HG03439 (cell line): ENCODE measurements at regions not wholly inside any gene's neighbourhood (a gene's known extent, or its start where the extent isn't known, plus 50 kb on each side); places are given as distances from the start of the nearest gene placed in this dataset.
A peak's percentile ranks its signal among the peaks of the same experiment; 100 is the strongest.
"Not testable (repeated sequence)": the region's sequence is repeated elsewhere in the genome, so short reads cannot be mapped to it uniquely, and the experiment has no call there.

Experiments used
- ATAC-seq: cut with Tn5 transposase; IDR thresholded peaks from one replicate; pipeline ENCODE4 v1.9.1; 2021; ENCODE audit warnings: mild to moderate bottlenecking, moderate library complexity; ENCODE audit not compliant: unreplicated experiment

DNA sequence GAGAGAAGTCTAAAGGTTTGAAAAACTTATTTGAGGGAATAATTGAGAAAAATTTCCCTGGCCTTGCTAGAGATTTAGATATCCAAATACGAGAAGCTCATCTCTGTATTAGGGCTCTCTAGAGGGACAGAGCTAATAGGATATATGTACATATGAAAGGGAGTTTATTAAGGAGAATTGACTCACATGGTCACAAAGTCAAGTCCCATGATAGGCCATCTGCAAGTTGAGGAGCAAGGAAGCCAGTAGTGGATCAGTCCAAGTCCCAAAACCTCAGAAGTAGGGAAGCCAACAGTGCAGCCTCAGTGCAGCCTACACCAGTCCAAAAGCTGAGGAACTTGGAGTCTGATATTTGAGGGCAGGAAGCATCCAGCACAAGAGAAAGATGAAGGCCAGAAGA lies 126.7 kb downstream of the PJA2 start:
- ATAC-seq = not testable (repeated sequence)

DNA sequence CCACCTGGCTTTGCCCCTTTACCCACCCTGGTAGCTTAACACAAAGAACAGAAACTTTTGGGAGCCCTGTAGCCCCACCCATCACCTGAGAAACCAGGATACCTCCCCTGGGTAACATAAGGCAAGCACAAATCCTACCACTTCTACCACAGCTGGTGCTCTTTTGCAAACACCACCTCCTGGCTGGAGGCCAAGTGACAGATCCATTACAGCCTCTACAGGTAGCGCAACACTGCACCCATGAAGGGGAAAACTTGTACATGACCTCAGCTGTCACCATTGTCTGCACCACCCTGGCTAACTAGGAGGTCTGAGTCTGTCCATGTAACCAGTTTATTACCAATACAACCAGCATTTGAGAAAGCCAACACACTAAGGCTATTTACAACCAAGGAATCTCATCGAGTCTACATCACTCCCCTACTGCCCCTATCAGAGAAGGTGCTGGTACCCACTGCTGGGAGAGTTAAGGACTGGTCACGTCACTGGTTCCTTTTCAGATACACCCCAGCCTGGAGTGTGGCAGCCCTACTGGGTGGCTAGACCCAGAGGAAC lies 128.6 kb downstream of the PJA2 start:
- no peak for ATAC-seq

DNA sequence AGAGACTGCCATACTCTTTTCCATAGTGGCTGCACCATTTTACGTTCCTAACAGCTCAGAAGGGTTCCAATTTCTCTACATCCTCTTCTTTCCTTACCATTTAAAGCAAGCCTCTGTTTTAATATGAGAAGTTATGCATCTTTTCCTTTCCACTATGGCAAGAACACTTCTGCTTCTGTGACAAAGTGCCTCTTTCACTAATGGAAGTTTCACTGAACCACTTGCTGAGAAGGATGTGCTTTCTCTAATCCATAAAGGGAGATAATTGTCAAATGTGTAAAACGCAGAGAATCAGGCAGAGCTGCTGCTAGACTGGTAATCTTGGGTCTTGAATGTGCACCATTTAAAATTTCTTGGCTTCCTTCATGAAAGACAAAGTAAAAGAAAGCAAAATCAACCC lies 131.6 kb downstream of the PJA2 start:
- no peak for ATAC-seq

DNA sequence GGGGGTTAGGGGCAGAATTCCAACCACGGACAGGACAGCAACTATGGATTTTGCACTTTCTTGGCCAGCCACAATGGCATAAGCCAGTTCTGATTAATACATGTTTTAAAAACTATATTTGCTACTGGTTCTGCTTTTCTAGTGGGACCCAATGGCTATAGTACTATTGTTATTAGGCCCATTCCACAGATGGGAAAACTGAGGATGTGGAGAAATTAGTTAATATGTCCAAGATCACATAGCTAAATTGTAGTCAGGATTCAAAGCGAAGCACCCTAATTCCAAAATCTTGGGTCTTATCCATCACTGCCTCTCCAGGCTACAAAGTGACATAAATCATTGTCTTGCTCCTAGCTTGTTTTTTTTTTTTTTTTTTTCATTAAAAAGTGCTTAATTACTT lies 133.9 kb downstream of the PJA2 start:
- no peak for ATAC-seq

DNA sequence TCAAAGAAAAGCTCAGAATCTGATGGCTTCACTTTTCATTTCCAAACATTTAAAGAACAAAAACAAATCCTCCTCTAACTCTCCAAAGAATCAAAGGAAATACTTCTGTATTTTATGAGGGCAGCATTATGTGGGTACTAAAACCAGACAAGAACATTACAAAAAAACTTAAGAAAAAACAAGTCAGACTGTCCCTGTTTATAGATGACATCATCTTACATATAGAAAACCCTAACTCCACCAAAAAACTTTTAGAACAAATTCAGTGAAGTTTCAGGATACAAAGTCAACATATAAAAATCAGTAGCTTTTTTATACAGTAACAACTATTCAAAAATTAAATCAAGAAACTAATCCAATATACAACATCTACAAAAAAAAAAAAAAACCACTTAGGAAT lies 136.2 kb downstream of the PJA2 start:
- no peak for ATAC-seq

DNA sequence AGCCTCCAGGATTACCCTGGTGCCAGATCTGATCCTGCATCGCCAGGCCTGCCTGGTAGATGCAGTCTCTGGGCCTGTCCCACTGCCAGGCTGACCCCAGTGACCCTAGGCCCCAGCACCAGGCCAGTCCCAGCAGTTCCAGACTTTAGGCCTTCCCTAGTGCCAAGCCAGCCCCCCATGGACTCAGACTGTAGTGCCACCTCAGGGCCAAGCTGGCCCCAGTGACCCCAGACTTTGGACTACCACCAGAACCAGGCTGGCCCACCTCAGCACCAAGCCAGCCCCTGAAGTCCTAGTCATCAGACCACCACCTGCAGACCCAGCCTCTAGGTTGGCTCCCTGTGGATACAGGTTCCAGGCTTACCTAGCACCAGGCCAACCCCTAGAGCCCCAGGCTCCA lies 142.5 kb downstream of the PJA2 start:
- no peak for ATAC-seq

GRCh38 chr5:109258755-109259154 lies 151.0 kb downstream of the PJA2 start:
- no peak for ATAC-seq

GRCh38 chr5:109256486-109256885 lies 153.3 kb downstream of the PJA2 start:
- ATAC-seq = no peak

GRCh38 chr5:109254511-109254910 lies 155.3 kb downstream of the PJA2 start:
- no peak for ATAC-seq

GRCh38 chr5:109253262-109253661 lies 156.5 kb downstream of the PJA2 start:
- ATAC-seq = no peak

DNA sequence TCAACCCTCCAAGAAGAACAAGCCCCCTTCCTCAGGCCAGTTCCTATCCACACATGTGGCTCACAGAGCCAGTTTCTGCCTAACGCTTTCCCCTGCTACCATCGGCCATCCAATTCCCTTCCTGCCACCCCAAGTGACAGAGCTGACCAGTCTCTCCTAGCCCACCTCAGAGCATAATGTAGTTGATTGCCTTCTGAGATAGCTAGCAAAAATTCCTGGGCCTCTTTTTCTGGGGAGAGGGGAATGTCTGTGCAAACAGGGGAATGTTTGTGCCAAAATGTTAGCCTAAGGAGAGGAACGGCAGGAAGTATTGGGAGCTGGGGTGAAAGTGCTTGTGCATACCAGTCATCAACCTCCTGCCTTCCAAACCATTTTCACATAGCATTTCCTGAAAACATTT lies 157.0 kb downstream of the PJA2 start:
- no peak for ATAC-seq

DNA sequence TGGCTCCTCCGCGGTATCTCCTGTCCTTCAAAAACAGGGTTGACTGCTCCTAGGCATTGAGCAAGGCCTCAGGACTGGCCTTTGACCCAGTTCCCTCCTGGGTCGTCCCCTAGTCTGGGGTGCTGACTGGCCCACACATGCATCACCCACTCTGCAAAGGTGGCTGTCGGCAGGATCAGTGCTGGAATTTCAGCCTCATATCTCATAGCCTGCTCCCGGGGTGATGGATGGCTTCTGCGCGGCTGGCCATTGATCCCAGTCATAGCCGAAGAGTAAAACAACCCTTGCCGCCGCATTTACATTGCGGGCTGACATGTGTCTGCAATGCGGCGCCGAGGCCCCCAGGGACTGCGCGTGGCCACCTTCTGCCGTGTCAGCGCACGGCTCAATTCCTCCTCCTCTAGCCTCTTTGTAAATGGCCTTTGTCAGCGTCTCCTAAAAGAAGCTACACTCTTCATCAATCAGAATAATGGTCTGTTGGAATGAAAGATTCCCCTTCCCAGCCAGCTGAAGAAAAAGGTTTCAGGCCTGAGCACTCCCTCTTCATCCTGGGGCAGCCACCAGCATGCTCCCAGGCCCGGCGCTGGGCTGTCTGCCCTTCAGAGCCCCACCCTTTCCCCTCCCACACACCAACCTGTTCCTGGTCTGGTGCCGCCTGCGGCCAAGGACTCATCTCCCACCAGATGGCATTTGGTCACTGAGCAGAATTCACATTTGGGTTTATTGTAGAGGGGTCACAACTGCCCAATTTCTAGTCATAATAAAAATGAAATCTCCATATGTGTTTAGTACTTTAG lies 159.0 kb downstream of the PJA2 start:
- ATAC-seq = no peak

- ATAC-seq = no peak
These were observed 159.7 kb downstream of the PJA2 start for GRCh38 chr5:109250080-109250479.

GRCh38 chr5:109249126-109249525 lies 160.6 kb downstream of the PJA2 start:
- ATAC-seq = no peak

- ATAC-seq = peak; percentile 73
These were observed 161.8 kb downstream of the PJA2 start for GRCh38 chr5:109247986-109248385.

DNA sequence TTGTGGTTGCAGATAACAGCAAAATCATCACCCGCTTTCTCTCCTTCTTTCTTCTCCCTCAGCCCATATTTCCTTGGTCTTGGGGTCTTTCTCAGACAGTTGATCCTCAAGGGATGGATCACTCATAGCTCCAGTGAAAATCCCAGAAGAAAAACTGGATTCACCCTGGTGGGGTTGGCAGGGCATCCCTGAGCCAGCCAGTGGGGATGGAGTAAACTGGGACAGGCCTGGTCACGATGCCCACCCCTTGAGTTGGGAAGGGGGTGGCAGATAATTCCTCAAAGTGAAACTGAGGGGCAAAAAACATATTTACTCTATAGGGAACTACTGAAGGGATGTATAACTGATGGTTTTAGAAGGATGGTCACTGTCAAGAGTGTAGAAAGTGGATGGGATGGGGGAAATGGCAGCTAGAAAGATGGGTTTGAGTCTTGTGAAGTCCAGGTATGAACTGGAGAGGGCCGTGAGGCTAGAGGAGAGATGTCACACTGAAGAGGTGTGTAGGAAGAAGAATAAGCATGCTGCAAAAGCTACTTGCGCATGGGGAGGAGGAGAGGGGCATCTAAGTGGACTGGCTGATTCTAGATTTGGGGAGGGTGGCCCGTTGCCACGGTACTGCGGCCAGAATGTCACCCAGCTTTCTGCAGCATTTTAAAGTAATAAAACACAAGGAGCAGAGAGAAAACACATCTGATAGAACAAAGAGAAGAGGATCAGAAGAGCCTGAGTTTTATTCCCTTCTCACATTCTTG lies 162.8 kb downstream of the PJA2 start:
- ATAC-seq = no peak
